GM19240 (cell line): ENCODE measurements at regions not wholly inside any gene's neighbourhood (a gene's known extent, or its start where the extent isn't known, plus 50 kb on each side); places are given as distances from the start of the nearest gene placed in this dataset.
A peak's percentile ranks its signal among the peaks of the same experiment; 100 is the strongest.

Source experiments
- DNase-seq: peaks from one replicate; pipeline ENCODE4 v3.0.0; 2011; ENCODE audit warnings: low spot score; ENCODE audit not compliant: insufficient read length

DNA sequence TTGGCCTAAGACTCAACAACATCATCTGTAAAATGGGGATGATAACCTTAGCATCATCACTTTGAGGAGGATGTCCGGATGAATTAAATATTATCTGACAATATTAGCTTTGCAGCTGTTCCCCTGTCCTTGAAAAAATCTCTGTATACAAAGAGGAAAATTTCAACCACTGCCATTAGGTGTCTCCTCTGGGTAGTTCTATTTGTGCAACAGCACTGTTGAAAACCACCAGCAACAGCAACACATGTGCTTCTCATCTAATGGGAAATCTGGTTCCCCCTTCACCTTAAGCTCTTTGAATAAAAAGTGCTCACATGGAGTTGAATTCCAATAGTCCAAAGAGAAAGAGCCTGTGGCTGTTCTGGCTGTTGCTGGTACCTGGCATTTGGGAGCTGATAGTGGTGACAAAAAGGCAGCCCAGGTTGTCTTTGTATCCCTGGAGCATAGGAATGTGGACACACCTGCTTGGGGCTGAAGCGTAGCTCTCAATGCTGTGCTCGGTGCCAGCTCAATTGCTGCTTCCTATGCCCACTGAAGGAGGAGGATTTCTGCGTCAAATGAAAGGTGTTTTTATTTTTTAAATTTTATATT lies 322.1 kb upstream of the MSX2 start:
- no peak for DNase-seq

DNA sequence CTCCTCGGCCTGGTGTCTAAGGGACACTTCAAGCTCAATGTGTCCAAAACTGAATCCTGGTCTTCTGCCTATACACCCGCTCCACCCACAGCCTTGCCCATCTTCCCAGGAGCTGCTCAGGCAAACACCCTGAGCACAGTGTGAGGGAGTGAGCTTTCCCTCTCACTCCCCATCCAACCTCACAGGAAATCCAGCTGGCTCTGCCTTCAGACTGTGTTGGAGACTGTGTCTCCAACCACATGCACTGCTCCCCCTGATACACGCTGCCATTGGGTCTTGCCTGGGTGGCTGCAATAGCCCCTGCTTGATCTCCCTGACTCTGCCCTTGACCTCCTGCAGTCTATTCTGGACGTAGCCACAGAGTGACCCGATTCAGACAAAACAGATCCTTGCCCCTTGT lies 319.5 kb upstream of the MSX2 start:
- DNase-seq: no peak

DNA sequence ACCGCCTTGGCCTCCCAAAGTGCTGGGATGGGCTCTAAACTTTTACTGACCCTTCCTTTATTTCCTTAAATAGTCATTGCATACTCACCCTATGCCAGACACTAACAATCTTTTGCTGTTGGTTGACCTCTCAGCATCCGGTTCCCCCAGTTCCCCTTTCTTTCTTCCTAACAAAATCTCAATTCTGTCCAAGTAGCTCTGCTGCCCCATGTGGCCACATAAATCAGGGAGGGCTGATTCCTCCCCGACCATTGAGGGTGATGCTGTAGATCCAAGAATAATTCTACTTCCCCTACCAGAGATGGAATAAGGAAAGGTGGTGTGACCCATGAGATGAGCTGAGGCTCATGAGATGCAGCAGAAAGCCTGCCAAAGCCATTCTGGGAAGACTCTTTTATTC lies 315.3 kb upstream of the MSX2 start:
- DNase-seq: no peak

DNA sequence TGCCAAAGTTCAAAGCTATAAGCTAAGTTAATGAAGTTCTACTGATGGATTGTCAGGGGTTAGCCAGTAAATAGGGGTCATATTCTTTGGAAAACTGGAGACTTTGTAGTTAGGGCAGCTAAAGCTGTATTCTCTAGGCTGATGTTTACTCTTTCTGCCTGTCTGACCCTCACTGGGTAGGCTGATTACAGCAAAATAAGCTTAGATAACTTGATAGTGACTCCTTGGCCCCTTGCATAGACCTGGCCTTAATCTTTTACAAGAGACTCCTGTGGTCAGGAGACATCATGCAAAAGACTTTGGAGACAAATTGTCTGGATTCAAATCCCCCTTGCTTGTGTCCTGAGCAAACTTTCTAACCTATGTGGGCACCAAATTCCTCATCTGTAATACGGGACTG lies 314.4 kb upstream of the MSX2 start:
- DNase-seq: no peak

DNA sequence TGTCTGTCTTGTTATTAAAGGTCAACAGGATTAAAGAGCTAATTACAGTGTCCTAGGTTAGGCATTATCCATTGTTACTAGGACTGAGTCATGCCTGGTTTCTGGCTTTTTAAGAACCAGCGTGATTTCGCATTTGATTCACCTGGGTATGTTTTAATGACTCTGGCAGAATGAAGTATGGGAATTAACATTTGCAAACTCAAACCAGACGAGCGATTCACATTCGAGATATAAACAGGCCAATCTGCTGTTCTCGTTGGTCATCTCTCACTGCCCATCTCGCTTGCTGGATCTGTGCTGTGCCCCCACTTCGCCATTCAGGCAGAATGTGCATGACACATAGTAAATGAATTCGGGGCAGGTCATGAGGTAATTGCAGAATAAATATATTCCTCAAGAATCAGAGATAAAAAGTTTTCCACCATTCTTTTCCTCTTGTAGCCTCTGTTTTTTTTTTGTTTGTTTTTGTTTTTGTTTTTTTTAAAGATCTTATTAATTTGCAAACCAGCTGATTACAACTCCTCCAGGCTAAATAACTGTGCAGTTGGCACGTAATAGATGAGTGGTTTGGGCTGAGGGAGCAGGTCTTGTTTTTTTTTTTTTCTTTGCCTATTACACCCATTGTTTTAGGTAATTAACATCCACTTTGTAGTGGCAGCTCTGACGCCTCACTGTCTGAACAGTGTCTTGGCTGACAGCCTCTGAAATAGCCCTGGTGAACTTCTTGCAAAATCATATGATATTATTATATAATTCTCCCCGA lies 313.5 kb upstream of the MSX2 start:
- no peak for DNase-seq

DNA sequence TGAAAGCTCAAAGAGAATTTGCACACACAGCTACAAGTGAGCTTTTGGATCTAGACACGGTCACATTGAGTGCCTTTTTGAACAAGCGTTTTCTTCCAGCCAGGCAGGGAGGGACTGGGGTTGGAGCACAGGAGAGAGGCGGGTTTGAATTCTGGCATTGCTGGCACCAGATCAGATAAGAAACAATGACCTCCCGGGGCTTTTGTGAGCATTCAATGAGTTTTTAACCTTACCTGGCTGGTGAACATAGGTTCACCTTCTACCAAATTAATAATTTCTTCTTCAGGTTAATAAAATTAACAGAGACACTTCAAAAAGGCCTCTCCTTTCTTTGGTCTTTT lies 312.9 kb upstream of the MSX2 start:
- DNase-seq: no peak

DNA sequence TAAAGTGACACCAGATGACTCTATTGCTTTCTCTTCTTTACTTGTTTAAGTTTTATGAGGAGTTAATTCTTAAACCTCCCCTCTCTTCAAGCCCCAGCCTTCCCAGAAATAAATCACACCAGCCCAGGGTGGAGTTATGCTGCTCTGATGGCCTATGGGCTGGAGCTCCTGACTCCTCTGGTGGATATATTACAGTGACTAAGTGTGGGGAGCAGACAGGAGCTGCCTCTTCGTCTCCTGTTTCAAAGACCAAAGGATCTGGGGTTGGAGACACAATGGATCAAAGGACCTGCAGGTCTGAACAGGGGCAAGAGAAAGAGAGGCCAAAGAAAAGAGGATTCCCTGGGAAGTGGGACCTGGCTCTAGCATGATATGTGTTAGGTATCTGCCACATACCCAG lies 312.0 kb upstream of the MSX2 start:
- no peak for DNase-seq

DNA sequence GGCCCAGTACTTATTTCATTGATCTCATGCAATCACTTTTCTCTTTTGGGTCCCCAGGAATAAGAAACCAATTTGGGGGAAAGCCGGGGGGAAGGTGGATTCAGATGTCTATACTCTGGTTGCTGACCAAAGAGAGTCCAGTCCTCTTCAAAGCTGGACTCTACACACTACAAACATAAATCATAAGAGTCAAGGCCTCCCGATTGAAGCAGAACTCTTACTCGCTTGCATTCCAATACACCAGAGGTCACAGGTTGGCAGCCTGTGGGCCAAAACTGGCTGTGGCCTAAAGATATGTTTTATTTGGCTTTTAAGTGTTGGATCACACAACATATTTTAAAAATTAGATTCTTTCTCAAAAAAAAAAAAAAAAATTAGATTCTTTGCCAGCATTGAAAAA lies 311.4 kb upstream of the MSX2 start:
- no peak for DNase-seq

DNA sequence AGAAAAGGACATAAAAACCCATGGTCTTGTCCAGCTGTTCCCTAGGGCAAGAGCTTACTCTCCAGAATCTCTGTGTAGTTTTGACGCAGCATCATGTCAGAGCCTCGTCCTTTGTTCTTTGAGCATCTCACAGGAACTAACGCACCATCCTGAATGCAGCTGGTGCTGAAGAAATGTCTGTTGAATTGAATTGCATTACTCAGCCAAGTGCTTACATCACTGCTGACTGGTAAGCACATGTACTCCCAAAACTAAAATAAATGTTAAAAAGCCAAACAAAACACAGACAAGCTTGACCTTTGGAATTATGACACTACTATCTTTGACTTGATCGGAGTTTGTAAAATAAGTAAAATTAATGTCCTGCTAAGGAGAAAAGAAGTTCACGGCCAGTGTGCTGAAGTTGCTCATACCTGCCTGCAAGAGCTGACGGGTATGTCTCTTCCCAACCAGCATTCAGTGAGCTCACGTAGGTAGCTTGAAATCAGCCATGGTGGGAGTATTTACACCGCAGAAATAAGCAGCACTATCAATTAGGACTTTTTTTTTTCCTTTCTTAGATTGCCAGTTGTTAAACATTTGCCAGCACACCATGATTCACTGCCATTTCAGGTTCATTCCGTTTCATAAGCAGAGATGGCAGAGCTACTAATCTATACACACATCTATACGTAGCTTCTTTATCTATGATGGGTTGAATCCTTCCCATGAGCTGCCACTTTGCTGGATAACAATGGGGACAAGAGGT lies 310.6 kb upstream of the MSX2 start:
- DNase-seq: no peak

DNA sequence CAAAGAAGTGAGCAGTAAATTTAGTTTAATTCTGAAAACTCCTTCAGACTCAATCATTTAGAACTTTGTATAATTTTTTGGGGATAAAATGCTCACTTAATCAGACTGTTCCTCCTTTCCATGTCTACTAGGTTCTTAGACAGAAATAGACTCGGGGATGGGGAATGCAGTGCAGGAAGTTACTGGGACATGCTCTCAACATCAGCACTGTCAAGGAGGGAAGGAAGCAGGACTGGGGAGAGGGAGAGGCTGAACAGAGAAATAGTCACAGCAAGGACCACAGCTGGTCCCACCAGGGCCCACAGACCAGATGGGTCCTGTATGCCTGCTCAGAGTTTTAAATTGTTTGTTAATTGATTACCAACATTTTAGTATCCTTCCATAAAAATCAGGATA lies 310.1 kb upstream of the MSX2 start:
- DNase-seq: no peak

DNA sequence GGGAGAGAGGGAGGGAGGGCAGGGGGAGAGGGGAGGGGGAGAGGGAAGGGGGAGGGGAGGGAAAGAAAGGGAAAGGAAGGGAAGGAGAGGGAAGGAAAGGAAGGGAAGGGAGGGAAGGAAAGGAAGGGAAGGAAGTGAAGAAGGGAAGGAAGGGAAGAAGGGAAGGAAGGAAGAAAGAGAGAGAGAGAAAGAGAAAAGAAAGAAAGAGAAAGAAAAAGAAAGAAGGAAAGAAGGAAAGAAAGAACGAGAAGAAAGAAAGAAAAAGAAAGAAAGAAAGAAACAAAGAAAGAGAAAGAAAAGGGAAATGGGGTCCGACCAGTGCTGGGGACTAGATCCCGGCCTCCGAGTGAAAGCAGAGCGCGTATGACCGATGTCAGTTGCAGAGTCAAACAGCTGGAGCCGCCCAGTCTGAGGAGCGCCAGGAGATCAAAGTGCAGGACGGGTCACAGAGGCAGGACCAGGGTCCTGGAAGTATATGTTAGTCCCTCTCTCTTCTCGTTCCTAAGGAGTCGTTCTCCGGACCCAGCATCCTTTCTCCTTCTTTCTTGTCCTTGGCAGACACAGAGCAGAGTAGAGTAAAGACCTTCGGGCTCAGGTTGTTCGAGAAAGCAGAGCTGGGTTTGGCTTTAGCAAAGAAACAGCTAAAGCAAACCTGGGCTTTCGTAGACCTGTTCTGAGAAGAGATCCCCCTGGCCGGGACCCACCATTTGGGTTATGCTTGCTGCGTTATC lies 305.4 kb upstream of the MSX2 start:
- DNase-seq: no peak

DNA sequence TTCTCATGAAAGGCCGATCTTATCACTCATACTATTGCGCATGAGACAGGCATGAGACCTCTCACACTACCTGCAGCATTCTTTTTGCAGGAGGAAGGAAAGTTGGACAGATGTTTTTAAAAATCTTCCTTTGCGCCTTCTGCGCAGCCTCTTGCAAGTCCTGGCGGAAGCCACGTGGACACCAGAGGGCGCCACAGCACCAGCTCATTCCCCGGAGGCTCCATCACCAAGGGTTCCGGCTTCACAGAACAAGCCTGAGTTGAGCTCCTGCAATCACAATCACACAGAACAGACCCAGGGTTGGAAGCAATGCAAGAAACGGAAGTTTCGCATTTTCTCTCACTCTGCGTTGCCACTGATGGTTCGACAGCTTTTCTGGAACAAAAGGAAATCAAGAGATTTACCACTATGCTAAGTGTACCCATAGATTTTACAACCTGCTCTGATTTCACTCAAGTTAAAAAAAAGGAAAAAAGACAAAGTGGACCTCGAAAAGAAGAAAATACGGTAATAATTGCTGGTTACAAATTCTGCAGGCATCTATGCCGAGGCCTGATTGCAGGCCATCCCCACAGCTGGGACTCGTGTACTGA lies 304.7 kb upstream of the MSX2 start:
- DNase-seq: peak; percentile 53

DNA sequence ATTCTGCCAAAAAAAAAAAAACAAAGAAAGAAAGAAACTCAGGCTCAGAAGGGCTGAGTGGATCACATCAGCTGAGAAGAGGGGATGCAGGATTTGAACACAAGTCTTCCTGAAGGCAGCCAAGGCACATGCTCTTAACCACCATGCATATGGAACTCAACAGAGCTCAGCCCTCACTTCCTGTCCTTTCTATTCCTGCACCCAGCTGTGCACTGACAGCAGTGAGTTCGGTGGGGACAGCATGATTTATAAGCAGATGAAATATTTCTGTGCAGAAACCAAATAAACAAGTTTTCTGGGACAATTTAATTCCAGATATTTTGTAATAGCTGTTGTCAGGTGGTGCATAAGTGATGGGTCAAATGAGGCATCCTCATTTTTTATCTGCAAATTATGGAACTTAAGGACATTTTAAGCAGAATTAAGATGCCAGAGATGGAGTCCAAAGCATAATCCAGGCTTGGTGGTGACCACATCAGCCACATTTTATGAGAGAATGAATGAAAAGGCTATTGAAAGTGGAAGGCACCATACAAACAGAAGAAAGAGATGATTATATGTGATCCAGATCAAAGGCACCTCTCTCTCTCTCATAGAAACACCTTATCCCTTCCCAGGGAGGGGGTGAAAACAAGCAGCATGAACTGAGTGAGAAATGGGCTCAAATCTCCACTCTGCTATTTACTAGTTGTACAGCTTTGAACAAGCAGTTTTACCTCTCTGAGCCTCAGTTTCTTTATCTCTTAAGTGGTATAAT lies 303.6 kb upstream of the MSX2 start:
- DNase-seq: no peak

DNA sequence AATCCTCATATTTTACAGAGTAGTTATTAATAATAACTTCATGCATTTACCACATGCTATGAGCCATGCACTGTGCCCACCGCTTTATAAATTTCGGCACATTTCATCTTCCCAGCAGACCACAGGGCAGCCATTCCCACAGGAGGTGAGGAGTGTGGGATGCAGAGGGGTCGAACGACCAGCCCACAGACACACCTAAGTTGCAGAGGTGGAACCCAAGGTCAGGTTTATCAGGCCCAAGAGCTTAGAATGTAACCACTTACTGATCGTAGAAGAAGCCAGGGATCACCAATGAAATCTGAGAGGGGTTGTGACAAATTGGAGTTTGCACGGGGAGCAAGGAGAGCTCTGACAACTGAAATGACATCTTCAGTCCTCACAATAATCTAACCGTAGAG lies 303.0 kb upstream of the MSX2 start:
- DNase-seq: no peak

DNA sequence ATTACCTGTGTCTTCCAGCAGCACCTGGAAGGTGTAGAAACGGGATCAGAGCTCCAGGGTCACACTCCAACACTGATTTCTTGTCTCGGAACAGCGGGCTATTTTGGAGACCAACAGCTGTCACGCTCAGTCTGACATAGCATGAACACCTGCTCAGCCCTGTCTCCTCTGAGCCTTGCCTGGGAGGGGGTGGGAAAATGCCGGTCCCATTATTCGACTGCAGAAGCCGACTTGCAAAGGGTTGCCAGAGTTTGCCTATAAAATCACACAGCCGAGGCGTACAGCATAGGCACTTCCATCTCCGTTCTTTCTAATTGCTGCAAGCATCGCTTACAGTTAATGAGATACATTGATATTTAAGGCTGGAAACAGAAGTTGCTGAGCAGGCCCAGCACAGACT lies 300.8 kb upstream of the MSX2 start:
- DNase-seq: no peak

DNA sequence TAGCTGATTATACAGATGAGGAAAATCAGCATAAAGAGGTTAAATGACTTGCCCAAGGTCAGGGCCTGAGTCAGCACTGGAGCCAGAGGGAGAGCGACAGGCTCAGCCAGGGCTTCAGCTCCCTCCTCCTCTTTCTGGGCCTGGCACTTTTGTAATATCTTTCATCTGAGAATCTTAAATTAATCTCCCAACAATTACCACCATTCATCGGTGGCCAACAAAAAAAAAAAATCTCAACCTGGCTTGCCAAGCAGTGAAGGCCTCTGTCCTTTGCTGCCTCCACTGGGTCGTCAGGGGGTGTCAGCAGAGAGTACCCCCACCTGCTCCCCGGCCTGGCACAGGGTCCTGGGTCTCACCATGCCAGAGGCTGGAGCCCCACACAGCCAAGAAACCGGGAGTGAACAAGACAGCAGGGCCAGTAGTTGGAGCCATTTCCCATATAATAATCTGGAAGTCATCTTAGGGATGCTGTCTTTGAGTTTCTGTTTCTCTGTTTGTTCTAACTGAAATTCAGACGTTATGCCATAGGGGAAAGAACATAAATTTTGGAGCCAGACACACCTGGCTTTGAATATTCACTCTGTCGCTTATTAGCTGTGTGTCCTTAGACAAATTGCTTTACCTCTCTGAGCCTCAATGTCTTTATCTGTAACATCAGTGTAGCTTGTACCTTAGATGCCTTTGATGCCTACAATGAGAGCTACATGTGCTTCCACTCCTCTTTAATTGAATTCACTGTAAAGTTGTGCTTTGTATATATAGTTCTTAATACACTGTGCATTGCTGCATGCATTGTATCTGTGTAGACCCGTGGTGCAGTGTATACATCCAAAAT lies 299.9 kb upstream of the MSX2 start:
- no peak for DNase-seq

DNA sequence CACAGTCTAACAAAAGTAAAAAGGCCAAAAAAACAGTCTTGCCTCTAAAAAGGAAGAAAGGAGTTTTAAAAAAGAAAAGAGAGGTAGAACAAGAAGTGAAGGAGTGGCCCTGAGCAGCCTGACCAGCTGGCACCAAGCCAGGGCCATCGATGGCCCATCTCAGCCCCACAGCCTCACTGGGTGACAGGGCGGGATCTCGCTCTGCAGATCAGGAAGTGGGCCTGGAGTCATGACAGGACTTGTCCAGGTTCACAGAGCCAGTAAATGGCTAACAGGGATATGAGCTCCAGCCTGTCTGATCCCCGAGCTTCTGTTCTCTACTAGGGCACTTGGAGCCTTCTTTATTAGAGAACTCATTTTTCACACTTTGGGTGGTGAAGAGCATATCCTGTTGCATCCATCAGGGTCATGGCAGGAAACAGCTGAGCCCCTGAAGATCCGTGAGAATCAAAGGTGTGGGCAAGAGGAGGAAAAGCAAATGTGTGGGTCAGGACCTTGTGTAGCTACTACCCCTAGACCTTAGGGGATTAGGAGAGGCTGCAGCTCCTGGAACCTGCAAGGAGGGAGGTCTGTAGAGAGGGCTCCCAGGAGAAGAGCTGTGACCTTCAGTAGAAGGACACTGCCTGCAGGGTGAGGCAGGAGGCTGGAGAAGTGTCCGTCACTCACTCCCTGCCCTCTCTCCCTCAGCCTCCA lies 299.0 kb upstream of the MSX2 start:
- no peak for DNase-seq

DNA sequence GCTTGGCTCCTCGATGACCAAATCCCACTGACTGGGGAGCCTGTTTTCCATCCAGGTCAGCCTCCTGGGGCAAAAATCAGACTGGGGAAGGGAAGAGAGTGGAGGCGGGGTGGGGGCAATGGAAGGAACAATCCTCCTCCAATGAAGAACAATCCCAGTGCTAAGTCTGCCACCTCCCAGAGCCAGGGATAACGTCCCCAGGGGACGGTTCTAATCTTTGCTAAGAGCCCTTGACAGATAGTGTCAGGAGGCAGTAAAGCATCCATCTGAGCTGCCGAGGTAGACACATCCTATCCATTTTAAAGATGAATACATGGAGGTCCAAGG lies 298.5 kb upstream of the MSX2 start:
- DNase-seq: no peak

DNA sequence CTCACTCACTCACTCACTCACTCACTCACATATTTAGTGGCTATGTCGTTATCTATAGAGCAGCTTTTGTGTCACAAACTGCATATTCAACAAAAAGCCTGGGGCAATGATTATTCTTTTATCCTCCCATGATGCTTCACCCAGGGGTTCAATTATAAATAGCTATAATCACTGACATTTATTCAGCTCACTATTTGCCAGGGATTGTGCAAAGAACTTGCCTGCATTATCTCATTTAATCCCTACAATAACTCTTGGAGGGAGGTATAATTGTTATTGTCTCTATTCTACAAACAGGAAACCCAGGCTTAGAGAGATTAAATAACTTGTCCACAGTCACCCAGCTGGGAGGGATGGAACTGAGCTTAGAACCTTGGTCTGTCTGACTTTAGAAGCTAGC lies 298.0 kb upstream of the MSX2 start:
- DNase-seq: no peak

DNA sequence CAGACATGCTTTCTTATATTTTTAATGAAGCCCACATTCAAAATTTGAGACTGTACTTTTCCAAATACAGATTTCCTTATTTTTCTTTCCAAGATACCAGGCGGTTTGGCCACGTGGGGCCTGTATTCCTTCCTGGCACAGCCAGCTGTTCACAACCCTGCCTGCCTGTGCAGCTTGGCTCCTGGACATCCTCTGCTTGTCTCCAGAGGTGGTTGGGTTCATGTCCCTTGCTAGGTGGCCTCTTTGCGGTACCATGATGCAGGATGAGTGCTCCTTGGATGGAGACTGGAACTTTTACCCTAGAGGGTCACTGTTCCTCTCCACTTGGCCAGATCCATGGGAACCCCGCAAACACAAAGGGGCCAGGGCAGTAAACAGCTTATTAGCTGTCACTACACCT lies 297.5 kb upstream of the MSX2 start:
- no peak for DNase-seq
